GM12878 (cell line): ENCODE measurements at regions not wholly inside any gene's neighbourhood (a gene's known extent, or its start where the extent isn't known, plus 50 kb on each side); places are given as distances from the start of the nearest gene placed in this dataset.

Experiments used
- ATAC-seq: fragments of 200-7000 bp; cut with Tn5 transposase; 3 replicates; pipeline ENCODE4 v1.9.1; 2020; ENCODE audit warnings: mild to moderate bottlenecking, moderate library complexity
- BruUV-seq: library from RNA; stranded (reverse); fragments of 400-500 nt; replicated peaks from 2 replicates; lab custom pipeline; 2021; lab: Mats Ljungman, UMichigan
- CTCF ChIA-PET: fragments of 300-600 bp; sonication (Branson Sonifier 250); formaldehyde crosslinking; extraction: SDS; loops from one replicate; lab custom pipeline; 2021; ENCODE audit warnings: inconsistent platforms; lab: Yijun Ruan, JAX
- POLR2A ChIA-PET: fragments of 350-600 bp; formaldehyde crosslinking; extraction: SDS; loops from one replicate; lab custom pipeline; 2021; ENCODE audit warnings: inconsistent platforms; lab: Charles Lee
- RAD21 ChIA-PET: fragments of 300-600 bp; sonication (Branson Sonifier 250); formaldehyde crosslinking; loops from one replicate; lab custom pipeline; 2023; ENCODE audit warnings: antibody characterized with exemption; ENCODE audit not compliant: unreplicated experiment; lab: Charles Lee
- SMC1A ChIA-PET: fragments of 300-600 bp; sonication (Branson Sonifier 250); formaldehyde crosslinking; loops from one replicate; lab custom pipeline; 2023; ENCODE audit not compliant: unreplicated experiment, uncharacterized antibody; lab: Charles Lee
- DNase-seq: peaks from one replicate; pipeline ENCODE4 v3.0.0-alpha.2; 2011; ENCODE audit warnings: low read depth, low spot score
- FAIRE-seq: peaks from 3 replicates; lab custom pipeline; 2011; peaks lifted over from hg19 to GRCh38; lab: Jason Lieb, UNC
- H2AFZ ChIP-seq: 2 replicates; pipeline ENCODE4 v1.6.0; 2011; ENCODE audit warnings: low read depth, low read length, control low read depth; ENCODE audit not compliant: control insufficient read depth
- H3K27ac ChIP-seq: 2 replicates; pipeline ENCODE4 v1.5.1; 2011; ENCODE audit warnings: control low read depth; ENCODE audit not compliant: control insufficient read depth, insufficient read depth
- H3K27me3 ChIP-seq, 2 experiments: replicated peaks in 1 of 2; 2 replicates each; pipeline versions ENCODE4 v1.6.0 to v1.6.1; 2011; ENCODE audit warnings: low read length in 1 of 2; ENCODE audit not compliant: control insufficient read depth in 2 of 2, insufficient read depth in 2 of 2
- H3K36me3 ChIP-seq, 2 experiments: 2 replicates each; pipeline ENCODE4 v1.5.1; 2011; ENCODE audit warnings: low read length in 1 of 2; ENCODE audit not compliant: control insufficient read depth in 2 of 2, insufficient read depth in 2 of 2
- H3K4me1 ChIP-seq: 2 replicates; pipeline ENCODE4 v1.6.1; 2011; ENCODE audit warnings: mild to moderate bottlenecking, low read length, moderate library complexity, mixed read lengths; ENCODE audit not compliant: control insufficient read depth, insufficient read depth
- H3K4me2 ChIP-seq: 2 replicates; pipeline ENCODE4 v1.6.0; 2011; ENCODE audit warnings: control low read depth; ENCODE audit not compliant: control insufficient read depth, insufficient read depth
- H3K4me3 ChIP-seq: fragments of 200-600 bp; sonication (generic); 2 replicates; pipeline ENCODE4 v1.5.1; 2016
- H3K79me2 ChIP-seq: 2 replicates; pipeline ENCODE4 v1.6.0; 2011; ENCODE audit warnings: low read length; ENCODE audit not compliant: control insufficient read depth, insufficient read depth
- H3K9ac ChIP-seq: 2 replicates; pipeline ENCODE4 v1.8.0; 2011; ENCODE audit warnings: low read length, control low read depth, mixed read lengths; ENCODE audit not compliant: control insufficient read depth, insufficient read depth
- H3K9me3 ChIP-seq: replicated peaks from 3 replicates; pipeline ENCODE4 v1.5.1; 2011; ENCODE audit warnings: mild to moderate bottlenecking, low read length; ENCODE audit not compliant: control insufficient read depth, insufficient read depth
- H4K20me1 ChIP-seq: 2 replicates; pipeline ENCODE4 v1.6.0; 2011; ENCODE audit not compliant: control insufficient read depth, insufficient read depth
- ASH2L ChIP-seq: fragments of 300-600, 200-600 bp; sonication (generic); IDR thresholded peaks from 2 replicates; pipeline ENCODE4 v1.6.1; 2017; ENCODE audit warnings: low read depth, mild to moderate bottlenecking, borderline replicate concordance
- BACH1 ChIP-seq: fragments of 450-650 bp; IDR thresholded peaks from 2 replicates; pipeline ENCODE4 v1.6.1; 2017; ENCODE audit warnings: mild to moderate bottlenecking, borderline replicate concordance
- MEF2A ChIP-seq: IDR thresholded peaks from 2 replicates; pipeline ENCODE4 v1.6.1; 2011; ENCODE audit warnings: low read depth, mild to moderate bottlenecking, low read length, moderate library complexity; ENCODE audit not compliant: insufficient read depth
- MEF2B ChIP-seq: fragments of 450-650 bp; IDR thresholded peaks from 2 replicates; pipeline ENCODE4 v1.6.1; 2018; ENCODE audit warnings: mild to moderate bottlenecking, moderate library complexity; ENCODE audit not compliant: partially characterized antibody, poor library complexity, severe bottlenecking
- NR2C2 ChIP-seq: IDR thresholded peaks from 2 replicates; pipeline ENCODE4 v1.6.1; 2011; ENCODE audit warnings: borderline replicate concordance, low read depth; ENCODE audit not compliant: control insufficient read depth, insufficient read length
- RELB ChIP-seq: fragments of 450-650 bp; IDR thresholded peaks from 2 replicates; pipeline ENCODE4 v1.6.1; 2017; ENCODE audit warnings: low read depth, mild to moderate bottlenecking, moderate library complexity
- REST ChIP-seq: IDR thresholded peaks from 2 replicates; pipeline ENCODE4 v1.6.1; 2012; ENCODE audit warnings: mild to moderate bottlenecking, low read depth, low read length
- YY1 ChIP-seq: IDR thresholded peaks from 2 replicates; pipeline ENCODE4 v1.6.1; 2011; ENCODE audit warnings: low read depth, mild to moderate bottlenecking, low read length
- ZNF384 ChIP-seq: IDR thresholded peaks from 2 replicates; pipeline ENCODE4 v1.6.1; 2012; ENCODE audit warnings: low read depth, mild to moderate bottlenecking, low read length, improper control_type of control experiment, borderline replicate concordance
- ZZZ3 ChIP-seq: IDR thresholded peaks from 2 replicates; pipeline ENCODE4 v1.6.1; 2011; ENCODE audit warnings: low read depth; ENCODE audit not compliant: control insufficient read depth, insufficient read length
- WGBS: methylation state at CpG from one replicate; pipeline ENCODE4 v1.1.6; 2016; ENCODE audit warnings: low lambda C conversion rate; ENCODE audit not compliant: insufficient replicate concordance, insufficient coverage; ENCODE audit errors: missing lambda C conversion rate; 5-methylcytosine and 5-hydroxymethylcytosine counted together
- in situ Hi-C: fragments of 300-500 bp; cut with MboI; formaldehyde crosslinking; loops from 9 replicates; pipeline ENCODE4 v1.14.3; 2018; ENCODE audit warnings: mixed read lengths
- intact Hi-C: fragments of 100-400 bp; cut with micrococcal nuclease; formaldehyde crosslinking; loops from one replicate; pipeline ENCODE4 v1.14.2; 2022; ENCODE audit not compliant: unreplicated experiment

GRCh38 chr2:177124371-177124770 lies 88.2 kb upstream of the HNRNPA3 start (continued):
- TF ChIP-seq YY1 (no peak), NR2C2 (no peak), BACH1 (no peak), ZZZ3 (no peak)

GRCh38 chr2:177127821-177128220 lies 84.8 kb upstream of the HNRNPA3 start:
- H3K9me3 ChIP-seq = no peaks in the 10 kb centered on the region
- ChIA-PET CTCF (interaction anchor here (1.0 kb wide), 1 partner anchor 477 kb away, joined by 4 read pairs; no protein-coding TSS in a partner anchor), SMC1A (no interaction called here), POLR2A (no interaction called here), RAD21 (interaction anchor here (1.8 kb wide), 1 partner anchor 20 kb away, joined by 3 read pairs; no protein-coding TSS in a partner anchor)
- FAIRE-seq = no peak
- H2AFZ ChIP-seq = no peak overlapping the region
- no peaks in the 10 kb centered on the region for H3K27me3 ChIP-seq
- H3K36me3 ChIP-seq = no peaks in the 10 kb centered on the region
- H3K4me2 ChIP-seq = no peak overlapping the region
- no peaks in the 10 kb centered on the region for H3K4me1 ChIP-seq
- no TSS peak for BruUV-seq
- in situ Hi-C loops = no loop called here
- WGBS = 75% methylated on average over 6 of the region's 6 CpGs
- no peak overlapping the region for H3K27ac ChIP-seq
- H3K79me2 ChIP-seq = no peaks in the 10 kb centered on the region
- TF ChIP-seq REST (peak; percentile 55; the same call in 1 of the 2 replicates), MEF2B (no peak), MEF2A (no peak), RELB (no peak), ASH2L (no peak), ZNF384 (no peak)
- ATAC-seq = no peak
- no peak for DNase-seq
- H4K20me1 ChIP-seq = no peaks in the 10 kb centered on the region
- no peak overlapping the region for H3K4me3 ChIP-seq
- H3K9ac ChIP-seq = no peak overlapping the region
- intact Hi-C loops = no loop called here
